Bronchial epithelial cell (primary cell): ENCODE measurements at regions not wholly inside any gene's neighbourhood (a gene's known extent, or its start where the extent isn't known, plus 50 kb on each side); places are given as distances from the start of the nearest gene placed in this dataset.

Experiments used
- DNase-seq: peaks from one replicate; pipeline ENCODE4 v3.0.0-alpha.2; 2010; ENCODE audit warnings: low read depth
- FAIRE-seq: peaks from 2 replicates; lab custom pipeline; 2011; peaks lifted over from hg19 to GRCh38; lab: Jason Lieb, UNC
- H3K27me3 ChIP-seq: 2 replicates; pipeline ENCODE4 v1.5.1; 2011; ENCODE audit warnings: low read length; ENCODE audit not compliant: control insufficient read depth, insufficient read depth
- H3K36me3 ChIP-seq: 2 replicates; pipeline ENCODE4 v1.5.1; 2011; ENCODE audit warnings: low read length; ENCODE audit not compliant: control insufficient read depth, insufficient read depth
- H3K4me3 ChIP-seq: 2 replicates; pipeline ENCODE4 v1.5.1; 2011; ENCODE audit warnings: mild to moderate bottlenecking, low read depth, low read length, control low read depth
- CTCF ChIP-seq: IDR thresholded peaks from 2 replicates; pipeline ENCODE4 v1.5.1; 2011; ENCODE audit warnings: mild to moderate bottlenecking, moderate library complexity, low read length, control low read depth, inconsistent platforms; ENCODE audit not compliant: insufficient read depth, severe bottlenecking

GRCh38 chr3:23107221-23107620 lies 95.9 kb upstream of the UBE2E2 start:
- no peak for FAIRE-seq
- H3K36me3 ChIP-seq: no peaks in the 10 kb centered on the region
- DNase-seq: no peak
- no peaks in the 10 kb centered on the region for H3K27me3 ChIP-seq
- TF ChIP-seq CTCF: no peak
- H3K4me3 ChIP-seq: no peak overlapping the region

- no peak for TF ChIP-seq CTCF
- FAIRE-seq: no peak
- no peak for DNase-seq
- H3K36me3 ChIP-seq: no peaks in the 10 kb centered on the region
- no peaks in the 10 kb centered on the region for H3K27me3 ChIP-seq
- H3K4me3 ChIP-seq: no peak overlapping the region
Measured at GRCh38 chr3:23108451-23109057, 94.6 kb upstream of the UBE2E2 start.

- Histone ChIP-seq H3K27me3 (no peaks in the 10 kb centered on the region), H3K36me3 (no peaks in the 10 kb centered on the region), H3K4me3 (no peak overlapping the region)
- FAIRE-seq (no peak), DNase-seq (no peak)
- TF ChIP-seq CTCF: no peak
Measured at GRCh38 chr3:23111286-23111685, 91.8 kb upstream of the UBE2E2 start.

- no peak overlapping the region for H3K4me3 ChIP-seq
- no peak for TF ChIP-seq CTCF
- no peaks in the 10 kb centered on the region for H3K36me3 ChIP-seq
- FAIRE-seq (no peak), DNase-seq (no peak)
- H3K27me3 ChIP-seq: no peaks in the 10 kb centered on the region
Measured at GRCh38 chr3:23111797-23112196, 91.3 kb upstream of the UBE2E2 start.

DNA sequence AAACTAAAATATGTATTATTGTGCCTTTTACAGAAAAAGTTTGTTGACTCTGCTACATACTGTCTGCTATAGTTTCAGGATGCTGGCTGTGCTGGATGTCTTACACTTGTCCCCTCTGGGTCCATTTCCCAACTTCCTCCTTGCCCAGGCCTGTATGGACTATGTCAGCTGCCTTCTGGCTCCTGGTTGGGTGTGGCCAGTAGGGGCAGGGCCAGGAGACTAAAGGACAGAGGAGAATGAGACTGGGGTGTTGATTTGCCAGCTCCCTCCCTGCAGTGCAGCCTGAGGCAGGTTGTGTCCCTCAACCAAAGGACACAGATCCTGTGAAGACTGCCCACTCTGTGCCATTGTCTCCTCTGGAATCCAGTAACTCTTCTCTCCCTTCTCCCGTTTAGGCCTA lies 90.6 kb upstream of the UBE2E2 start:
- no peak overlapping the region for H3K4me3 ChIP-seq
- no peaks in the 10 kb centered on the region for H3K27me3 ChIP-seq
- FAIRE-seq (no peak), DNase-seq (peak; percentile 61)
- TF ChIP-seq CTCF: no peak
- H3K36me3 ChIP-seq: no peaks in the 10 kb centered on the region
